ENCODE measurements at regions not wholly inside any gene's neighbourhood (a gene's known extent, or its start where the extent isn't known, plus 50 kb on each side); places are given as distances from the start of the nearest gene placed in this dataset.
"Not testable (repeated sequence)": the region's sequence is repeated elsewhere in the genome, so short reads cannot be mapped to it uniquely, and the experiment has no call there.

DNA sequence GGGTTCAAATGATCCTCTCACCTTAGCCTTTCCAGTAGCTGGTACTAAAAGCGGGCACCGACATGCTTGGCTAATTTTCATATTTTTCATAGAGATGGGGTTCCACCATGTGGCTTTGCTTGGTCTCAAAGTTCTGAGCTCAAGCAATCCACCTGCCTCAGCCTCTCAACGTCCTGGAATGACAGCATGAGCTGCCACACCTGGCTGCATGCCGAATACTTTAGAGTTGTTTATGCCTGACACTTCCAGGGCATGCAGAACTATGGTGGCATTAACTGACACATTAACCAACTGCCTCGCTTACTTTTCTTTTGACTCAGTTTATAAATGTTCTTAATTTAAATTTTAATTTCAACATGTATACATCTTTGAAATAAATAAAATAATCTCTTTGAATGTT lies 135.8 kb downstream of the CCDC74A start:
- DNase-seq (ENCODE audit: low read depth) = not testable (repeated sequence)

DNA sequence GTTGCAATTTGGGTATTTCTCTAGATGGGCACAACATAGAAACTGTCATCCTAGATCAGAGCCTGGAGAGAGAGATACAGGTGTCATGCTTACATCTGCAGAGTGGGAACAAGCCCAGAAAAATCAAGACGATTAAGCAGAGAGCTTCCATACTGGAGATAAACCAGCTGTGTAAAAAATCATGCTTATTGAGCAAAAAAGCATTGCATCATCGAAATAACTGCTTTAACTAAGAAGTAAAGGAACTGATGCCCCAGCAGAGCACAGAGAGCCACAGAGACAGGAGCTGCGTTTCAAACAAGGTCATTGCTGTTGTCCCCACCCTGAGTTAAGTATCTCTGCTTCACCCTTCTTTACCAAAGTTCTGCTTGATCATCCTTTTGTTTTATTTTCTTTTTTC lies 138.0 kb downstream of the CCDC74A start:
- H3K4me3 ChIP-seq (ENCODE audit: low read depth, low read length); DNase-seq (ENCODE audit: low read depth): not testable (repeated sequence)

More for the DNA sequence above, 135.8 kb downstream of the CCDC74A start:
- H3K4me3 ChIP-seq (ENCODE audit: low read depth, low read length) = not testable (repeated sequence)

DNA sequence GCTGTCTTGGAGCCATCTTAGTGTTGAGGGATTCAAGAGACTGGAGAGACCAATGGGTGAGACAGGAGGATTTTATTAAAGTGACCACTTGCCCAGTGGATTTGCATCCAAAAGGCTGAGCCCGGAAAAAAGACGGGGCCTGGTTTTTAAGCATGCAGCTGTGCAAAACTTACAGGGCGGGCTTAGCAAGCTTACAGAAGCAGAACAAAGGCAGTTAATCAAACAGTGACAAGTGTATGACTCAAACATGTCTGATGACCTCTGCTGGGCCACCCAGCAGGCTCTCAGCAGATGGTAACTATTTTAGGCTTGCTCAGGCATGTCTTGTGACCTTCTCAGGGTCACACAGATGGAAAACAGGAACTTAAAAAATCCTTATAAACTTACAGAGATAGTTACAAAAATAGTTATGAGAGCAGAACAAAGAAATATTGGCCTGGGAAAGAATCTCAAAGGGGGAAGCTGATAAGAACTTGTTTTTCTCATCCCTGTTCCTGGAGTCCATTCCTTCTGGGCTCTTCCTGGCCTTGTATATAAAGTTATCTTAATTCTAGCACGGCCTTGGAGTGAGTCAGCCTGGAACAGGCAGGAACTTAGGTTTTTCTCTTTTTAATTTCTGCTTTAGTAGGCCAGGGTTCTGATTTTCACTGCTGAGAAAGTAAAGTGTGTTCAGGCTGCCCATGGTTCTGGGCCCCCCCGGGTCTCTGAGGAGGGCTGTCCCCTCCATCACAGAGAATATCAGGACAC lies 141.3 kb downstream of the CCDC74A start:
- not testable (repeated sequence) for H3K4me3 ChIP-seq (ENCODE audit: low read depth, low read length)

GRCh38 chr2:131671841-131672470 lies 144.3 kb downstream of the CCDC74A start:
- not testable (repeated sequence) for DNase-seq (ENCODE audit: low read depth); H3K4me3 ChIP-seq (ENCODE audit: low read depth, low read length)

More for the DNA sequence above, 141.3 kb downstream of the CCDC74A start:
- peak; percentile 72 for DNase-seq (ENCODE audit: low read depth)

- H3K4me3 ChIP-seq (ENCODE audit: low read depth, low read length) = peak overlapping the region; percentile 46
- peak; percentile 19 for DNase-seq (ENCODE audit: low read depth)
Observed at GRCh38 chr2:131672471-131673399, 145.0 kb downstream of the CCDC74A start.

DNA sequence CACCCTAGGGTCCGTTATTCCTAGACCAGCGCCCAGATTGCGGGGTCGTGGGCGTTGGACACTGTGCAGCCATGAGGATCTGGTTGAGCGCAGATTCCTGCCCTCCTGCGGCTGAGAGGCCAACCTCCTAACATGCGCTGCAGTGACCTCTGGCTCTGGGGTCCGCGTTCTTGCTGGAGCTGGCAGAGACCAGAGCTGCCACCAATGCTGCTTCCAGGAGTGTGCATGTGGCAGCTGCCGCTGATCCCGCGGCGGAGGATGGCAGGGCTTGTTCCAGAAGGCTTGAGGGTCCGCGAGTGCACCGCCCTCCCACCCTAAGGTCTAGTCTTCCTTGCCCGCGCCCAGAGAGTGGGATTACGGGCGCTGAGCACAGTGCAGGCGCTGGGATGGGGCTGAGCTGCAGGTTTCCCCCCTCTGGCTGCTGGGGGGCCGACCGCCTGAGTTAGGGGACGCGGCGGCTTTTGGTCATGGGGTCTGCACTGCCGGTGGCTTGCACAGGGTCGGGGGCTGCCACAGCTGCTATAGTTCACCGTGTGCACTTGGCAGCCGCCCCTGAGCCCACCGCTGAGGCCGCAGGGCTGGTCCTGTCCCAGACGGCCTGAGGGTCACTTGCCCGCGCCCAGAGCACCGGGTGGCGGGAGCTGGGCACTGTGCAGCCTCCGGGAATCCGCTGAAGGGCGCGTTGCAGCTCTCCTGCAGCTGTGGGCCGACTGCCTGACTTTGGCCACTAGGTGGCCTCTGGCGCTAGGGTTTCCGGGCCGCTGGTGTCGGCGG lies 145.9 kb downstream of the CCDC74A start:
- peak overlapping the region; percentile 46 for H3K4me3 ChIP-seq (ENCODE audit: low read depth, low read length)
- no peak for DNase-seq (ENCODE audit: low read depth)

DNA sequence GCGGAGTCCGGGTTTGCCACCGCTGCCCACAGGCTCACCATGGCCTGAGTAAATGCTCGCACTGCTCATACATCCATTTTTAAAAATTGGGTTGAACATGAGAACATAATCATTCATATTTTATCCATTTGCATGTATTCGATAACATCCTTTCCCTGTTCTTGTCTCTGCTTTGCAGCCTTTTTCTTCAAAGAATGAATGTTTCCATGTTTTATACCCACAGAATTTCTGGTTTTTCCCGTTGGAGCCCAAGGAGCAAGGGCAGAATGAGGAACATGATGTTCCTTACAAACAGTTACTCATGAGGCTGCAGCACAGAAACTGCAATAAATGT lies 146.5 kb downstream of the CCDC74A start:
- no peak overlapping the region for H3K4me3 ChIP-seq (ENCODE audit: low read depth, low read length)
- DNase-seq (ENCODE audit: low read depth) = no peak

GRCh38 chr2:131681611-131682121 lies 154.0 kb downstream of the CCDC74A start:
- DNase-seq (ENCODE audit: low read depth) = not testable (repeated sequence)
- peak overlapping the region; percentile 59 for H3K4me3 ChIP-seq (ENCODE audit: low read depth, low read length)

GRCh38 chr2:131682122-131682944 lies 154.6 kb downstream of the CCDC74A start:
- DNase-seq (ENCODE audit: low read depth) = peak; percentile 64
- peak overlapping the region; percentile 59 for H3K4me3 ChIP-seq (ENCODE audit: low read depth, low read length)

- DNase-seq (ENCODE audit: low read depth) = not testable (repeated sequence)
Observed at GRCh38 chr2:131682945-131683330, 155.2 kb downstream of the CCDC74A start.

GRCh38 chr2:131684631-131685316 lies 157.1 kb downstream of the CCDC74A start:
- peak overlapping the region; percentile 59 for H3K4me3 ChIP-seq (ENCODE audit: low read depth, low read length)
- DNase-seq (ENCODE audit: low read depth) = peak; percentile 22

More at GRCh38 chr2:131682945-131683330, 155.2 kb downstream of the CCDC74A start:
- H3K4me3 ChIP-seq (ENCODE audit: low read depth, low read length) = peak overlapping the region; percentile 59

GRCh38 chr2:131686164-131686893 lies 158.6 kb downstream of the CCDC74A start:
- not testable (repeated sequence) for H3K4me3 ChIP-seq (ENCODE audit: low read depth, low read length); DNase-seq (ENCODE audit: low read depth)

GRCh38 chr2:131686894-131687238 lies 159.2 kb downstream of the CCDC74A start:
- DNase-seq (ENCODE audit: low read depth); H3K4me3 ChIP-seq (ENCODE audit: low read depth, low read length): not testable (repeated sequence)

GRCh38 chr2:131689066-131689465 lies 161.4 kb downstream of the CCDC74A start:
- H3K4me3 ChIP-seq (ENCODE audit: low read depth, low read length); DNase-seq (ENCODE audit: low read depth): not testable (repeated sequence)

GRCh38 chr2:131711268-131711667 lies 183.6 kb downstream of the CCDC74A start:
- DNase-seq (ENCODE audit: low read depth); H3K4me3 ChIP-seq (ENCODE audit: low read depth, low read length): not testable (repeated sequence)

- H3K4me3 ChIP-seq (ENCODE audit: low read depth, low read length); DNase-seq (ENCODE audit: low read depth): not testable (repeated sequence)
Observed at GRCh38 chr2:131717907-131718306, 190.2 kb downstream of the CCDC74A start.

- DNase-seq (ENCODE audit: low read depth) = not testable (repeated sequence)
Observed at GRCh38 chr2:131721163-131721562, 193.5 kb downstream of the CCDC74A start.

More at GRCh38 chr2:131721163-131721562, 193.5 kb downstream of the CCDC74A start:
- not testable (repeated sequence) for H3K4me3 ChIP-seq (ENCODE audit: low read depth, low read length)

All from skeletal muscle cell (primary cell).